NCI-H1694 (cell line): ENCODE measurements at regions not wholly inside any gene's neighbourhood (a gene's known extent, or its start where the extent isn't known, plus 50 kb on each side); places are given as distances from the start of the nearest gene placed in this dataset.
A peak's percentile ranks its signal among the peaks of the same experiment; 100 is the strongest.

ENCODE experiments used
- DNase-seq: peaks from one replicate; lab custom pipeline; 2025; lab: John Stamatoyannopoulos, UW

DNA sequence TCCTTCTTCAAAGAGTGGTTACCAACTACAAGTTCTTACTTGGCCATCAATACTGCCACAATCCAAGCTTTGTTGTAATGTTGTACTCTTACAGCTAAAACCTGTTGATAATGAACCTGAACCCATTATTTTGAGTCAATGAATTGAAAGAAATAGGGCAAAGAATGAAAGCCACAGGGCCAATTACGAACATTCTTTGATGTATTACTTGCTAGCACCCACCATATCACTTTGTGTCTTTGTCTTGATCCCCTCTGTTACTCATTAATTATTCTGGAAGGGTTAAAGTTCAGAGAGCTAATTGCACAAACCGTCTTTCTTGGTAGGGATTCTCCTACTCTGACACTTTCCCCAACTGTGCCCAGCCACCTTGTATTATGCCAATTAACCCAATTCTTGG lies 53.2 kb upstream of the TFEC start:
- DNase-seq: no peak

DNA sequence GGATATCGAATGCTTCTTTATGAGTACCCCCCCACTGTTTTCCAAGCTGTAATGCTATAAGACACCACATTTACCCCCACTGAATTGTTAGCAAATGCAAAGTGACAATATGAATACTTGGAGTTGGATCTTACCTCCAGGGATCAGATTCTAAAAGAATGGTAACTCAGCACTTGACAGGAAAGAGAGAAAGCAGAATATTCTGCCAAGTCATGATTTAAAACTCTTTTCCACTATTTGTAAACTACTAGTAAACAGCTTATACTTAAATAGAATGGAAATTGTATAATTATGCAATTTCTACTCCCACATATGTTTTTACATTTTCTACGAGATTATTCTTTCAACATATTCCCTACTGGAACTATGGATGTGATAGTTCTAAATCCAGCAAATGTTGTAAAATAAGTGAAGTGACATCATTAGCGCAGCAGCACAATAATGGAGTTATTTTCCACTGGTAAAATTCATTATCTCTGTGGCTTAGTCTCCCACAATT lies 56.0 kb upstream of the TFEC start:
- DNase-seq: no peak

DNA sequence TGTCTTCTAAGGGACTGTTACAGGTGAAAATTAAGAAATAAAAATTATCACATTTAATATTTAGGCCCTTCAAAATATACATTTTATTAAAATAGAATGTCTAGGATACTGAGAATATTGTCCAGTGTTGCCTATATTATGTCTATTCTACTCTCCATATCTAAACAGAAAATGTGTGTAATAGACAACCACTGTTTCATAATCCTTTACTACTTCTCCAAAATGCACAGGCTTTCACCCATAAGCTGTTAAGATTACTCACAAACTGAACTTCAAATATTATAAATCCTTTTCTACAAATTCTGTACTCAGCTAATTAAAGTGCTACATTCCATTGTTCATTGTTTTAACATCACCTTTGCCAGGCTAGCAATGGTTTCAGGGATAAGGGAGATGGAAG lies 56.7 kb upstream of the TFEC start:
- DNase-seq: no peak

DNA sequence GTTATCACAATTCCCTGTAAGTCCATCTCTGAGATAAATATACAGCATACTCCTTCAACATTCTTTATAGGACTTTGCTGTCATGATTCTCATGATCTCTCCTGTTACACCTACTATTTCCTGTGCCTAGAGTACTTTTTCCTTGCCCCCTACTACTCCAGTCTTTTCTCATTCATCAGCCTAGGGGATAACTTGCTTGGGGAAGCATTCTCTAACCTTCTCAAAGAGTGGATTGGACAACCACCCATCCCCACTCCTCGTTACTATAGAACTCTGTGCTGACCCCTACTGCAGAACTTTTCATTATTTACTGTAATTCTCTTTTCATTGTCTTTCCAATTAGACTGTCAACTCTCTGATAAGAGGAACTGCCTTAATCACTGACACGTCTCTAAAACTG lies 57.4 kb upstream of the TFEC start:
- no peak for DNase-seq

DNA sequence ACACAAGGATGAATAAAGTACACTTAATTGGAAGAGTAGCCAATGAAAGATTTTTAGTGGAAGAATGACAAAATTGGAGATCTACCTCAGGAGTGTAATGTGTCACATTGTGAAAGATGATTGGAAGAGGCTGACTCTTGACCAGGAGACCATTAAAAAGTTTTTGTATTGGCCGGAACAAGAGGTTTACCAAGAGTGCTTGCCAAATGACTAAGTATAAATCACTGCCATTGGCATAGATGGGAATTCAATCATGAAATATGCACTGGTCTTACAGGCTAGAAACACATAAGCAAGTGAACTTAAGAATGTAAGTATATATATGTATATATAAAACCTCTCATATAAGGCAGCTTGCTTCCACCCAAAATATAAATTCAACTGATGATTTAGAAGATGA lies 58.7 kb upstream of the TFEC start:
- DNase-seq: no peak

DNA sequence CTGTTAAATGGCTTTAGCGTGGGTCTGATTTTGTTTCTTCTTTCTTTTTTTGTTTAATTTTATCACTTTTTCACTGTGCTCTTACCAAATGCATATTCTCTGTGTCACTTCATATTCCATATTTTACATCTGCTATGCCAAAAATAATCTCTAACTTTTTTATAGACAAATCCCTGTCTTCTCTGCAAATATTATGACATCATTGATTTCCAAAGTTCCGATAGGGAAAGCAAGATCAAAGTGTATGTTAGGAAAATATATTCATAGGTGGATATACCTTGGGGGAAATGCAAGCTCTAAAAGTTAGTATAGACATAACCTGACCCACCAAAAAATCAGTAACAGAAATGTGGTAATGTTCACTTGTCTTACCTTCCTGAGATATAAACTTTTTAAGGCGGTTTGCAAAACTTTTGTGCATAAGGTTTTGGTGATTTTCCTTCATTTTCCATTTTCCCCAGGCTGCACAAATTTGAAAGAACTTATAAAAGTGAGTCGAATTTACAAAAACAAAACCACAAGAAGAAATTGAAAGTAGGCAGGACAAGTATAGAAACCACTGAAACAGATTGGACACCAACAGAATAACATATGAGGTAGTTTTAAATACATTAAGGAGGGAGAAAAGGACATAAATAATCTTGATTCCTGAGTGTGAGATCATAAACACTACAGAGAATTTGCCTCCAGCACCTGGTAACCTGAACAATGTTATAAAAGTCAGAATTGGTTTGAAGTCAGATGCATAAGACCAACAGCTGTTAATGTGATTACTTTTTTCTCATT lies 63.1 kb upstream of the TFEC start:
- no peak for DNase-seq

DNA sequence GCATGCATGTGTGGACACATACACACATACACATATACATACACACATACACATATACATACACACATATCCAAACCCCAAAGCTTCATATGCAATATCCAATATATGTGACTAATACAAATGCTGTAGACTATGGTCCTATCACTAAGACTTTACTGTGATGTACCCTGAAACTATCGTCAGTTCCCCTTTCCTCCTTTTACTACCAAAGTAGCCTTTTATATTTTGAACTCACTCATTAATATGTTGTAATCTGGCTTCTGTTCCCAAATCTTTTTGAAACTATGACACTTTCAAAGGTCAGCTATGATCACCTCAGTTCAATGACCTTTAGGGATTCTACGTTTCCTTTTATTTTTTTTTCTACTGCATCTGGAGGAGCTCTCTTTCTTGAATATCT lies 64.8 kb upstream of the TFEC start:
- DNase-seq: no peak

DNA sequence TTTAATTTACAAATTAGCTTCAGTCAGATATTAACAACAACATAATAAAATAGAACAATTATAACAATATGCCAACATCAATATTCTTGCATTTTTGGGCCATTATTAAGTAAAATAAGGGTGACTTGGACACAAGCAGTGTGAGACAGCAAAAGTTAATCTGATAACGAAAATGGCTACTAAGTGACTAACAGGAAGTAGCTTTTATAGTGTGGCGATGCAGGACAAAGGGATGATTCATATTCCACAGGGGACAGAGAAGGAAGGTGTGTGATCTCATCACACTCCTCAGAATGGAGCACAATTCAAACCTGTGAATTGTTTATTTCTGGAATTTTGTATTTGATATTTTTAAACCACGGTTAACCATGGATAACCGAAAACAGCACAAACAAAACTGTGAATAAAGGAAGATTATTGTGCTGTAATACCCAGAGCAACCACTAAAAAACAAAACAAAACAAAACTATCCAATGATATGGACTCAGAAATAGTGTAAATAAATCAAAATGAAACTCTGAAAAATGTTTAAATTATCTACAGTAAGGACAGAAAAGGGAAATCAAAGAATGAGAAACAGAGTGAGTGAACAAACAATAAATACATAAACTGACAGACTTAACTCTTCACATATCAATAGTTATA lies 66.9 kb upstream of the TFEC start:
- no peak for DNase-seq

DNA sequence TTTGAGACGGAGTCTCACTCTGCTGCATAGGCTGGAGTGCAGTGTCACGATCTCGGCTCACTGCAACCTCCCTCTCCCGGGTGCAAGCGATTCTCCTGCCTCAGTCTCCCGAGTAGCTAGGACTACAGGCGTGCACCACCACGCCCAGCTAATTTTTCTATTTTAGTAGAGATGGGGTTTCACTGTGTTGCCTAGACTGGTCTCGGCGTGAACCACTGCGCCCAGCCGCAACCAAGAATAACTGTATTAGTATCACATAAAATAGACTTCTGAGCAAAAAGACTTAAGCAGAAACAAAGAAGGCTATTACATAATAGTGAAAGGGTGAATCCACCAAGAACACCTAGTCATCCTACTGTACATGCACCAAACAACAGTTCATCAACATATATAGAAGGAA lies 67.6 kb upstream of the TFEC start:
- no peak for DNase-seq

DNA sequence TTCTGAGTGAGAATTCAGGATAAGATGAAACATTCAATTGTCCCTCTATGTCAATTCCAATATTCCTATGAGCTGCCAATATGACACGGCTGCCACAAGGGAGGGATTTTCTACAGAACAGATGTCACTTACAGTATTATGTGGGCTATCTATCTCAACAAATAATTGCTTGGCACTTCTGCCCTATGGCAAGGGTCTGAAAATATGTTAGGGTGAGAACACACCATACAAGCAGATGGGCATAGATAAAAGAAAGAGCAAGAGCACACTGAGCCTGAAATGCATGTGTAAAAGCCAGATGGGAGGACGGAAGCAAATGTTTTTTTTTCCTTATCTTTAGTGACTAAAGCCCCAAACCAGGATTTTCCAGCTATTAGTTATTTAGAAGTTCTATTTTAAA lies 70.1 kb upstream of the TFEC start:
- DNase-seq: peak; percentile 82

DNA sequence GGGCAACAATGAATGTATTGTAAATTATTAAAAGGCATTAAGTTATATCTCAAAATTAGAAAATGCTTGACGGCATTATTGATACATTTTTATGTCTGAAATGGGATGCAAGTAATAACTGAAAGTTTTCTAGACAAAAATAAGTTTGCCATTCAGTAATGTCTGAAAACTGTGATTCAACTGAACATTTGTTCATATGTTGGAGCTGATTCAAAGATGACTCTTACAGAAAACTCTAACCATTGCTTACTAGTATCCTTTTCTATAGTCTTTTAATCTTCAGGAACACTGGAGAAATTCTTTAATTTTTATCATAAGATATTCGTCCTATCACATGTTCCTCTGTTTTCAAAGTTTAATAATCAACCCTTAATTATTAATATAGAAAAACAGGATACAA lies 71.1 kb upstream of the TFEC start:
- DNase-seq: no peak

DNA sequence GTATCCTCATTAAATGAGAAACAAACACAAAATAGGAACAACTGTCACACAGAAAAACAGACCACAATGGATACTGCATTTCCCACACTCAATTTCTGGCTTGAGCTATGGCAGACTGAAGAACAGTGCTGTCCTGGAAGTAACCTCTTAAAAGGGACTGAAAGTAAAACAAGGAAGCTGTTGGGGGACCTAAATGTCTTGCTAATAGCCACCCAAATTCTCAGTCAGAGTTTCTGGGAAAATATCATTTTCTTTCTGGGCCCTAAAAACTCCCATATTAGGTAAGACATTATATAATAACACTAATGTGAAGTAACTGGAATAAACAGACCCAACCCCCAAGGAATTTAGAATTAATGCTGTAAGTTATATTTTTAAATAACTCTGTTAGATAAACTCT lies 80.9 kb upstream of the TFEC start:
- DNase-seq: no peak

DNA sequence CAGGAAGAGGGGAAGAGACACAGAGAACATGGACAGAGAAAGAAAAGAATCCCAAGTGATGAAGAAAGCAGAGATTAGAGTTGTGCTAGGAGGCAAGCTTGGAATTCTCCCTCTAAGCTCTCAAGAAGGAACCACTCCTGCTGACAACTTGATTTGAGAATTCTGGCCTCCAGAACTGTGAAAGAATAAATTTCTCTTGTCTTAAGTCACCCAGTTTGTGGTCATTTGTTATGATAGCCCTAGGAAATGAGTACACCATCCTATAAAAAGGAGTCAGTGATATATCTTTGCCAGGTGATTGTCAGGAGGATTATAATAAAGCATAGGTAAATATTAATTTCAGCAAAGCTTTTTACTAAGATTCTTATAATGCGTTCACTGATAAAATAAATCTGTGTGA lies 82.7 kb upstream of the TFEC start:
- no peak for DNase-seq

DNA sequence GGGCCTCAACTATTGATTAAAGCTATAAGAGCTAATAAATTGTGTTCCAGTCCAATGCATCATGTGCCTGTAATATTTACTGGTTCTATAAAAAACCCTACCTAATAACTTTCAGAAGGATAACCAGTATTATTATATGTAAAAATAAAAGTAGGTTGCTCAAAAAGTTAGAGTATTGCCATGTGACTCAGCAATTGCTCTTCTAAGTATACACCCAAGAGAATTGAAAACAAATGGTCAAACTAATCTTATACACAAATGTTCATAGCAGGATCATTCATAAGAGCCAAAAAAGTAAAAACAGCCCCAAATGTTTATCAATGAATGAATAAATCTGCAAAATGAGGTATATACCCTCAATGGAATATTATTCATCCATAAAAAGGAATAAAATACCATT lies 89.5 kb upstream of the TES start:
- no peak for DNase-seq

DNA sequence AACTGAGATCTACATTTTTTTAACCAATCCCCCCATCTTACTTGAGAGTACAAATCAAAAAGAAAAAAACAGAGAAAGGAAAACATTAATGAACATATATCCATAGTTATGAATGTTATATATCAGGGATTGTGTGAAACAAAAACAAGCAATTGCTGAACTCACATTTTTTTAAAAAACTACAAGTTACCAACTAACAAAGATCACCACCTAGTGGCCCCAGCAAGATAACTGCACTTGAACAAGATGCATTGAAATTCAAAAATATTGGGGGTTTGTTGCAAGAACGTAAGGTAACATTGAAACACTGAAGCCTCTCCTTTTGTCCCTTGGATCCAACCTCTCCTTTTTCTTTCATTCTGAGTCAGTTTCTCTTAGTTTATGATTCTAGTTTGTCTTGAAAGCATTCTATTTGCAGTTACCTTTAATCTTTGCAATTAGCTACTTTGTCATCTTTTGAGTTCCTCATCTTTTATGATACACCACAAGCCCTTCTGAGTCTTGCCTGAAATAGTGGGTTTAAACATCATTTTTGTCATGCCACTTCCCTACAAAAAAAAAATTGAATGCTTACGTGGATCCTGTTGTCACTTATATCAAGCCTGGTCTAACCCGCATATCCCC lies 87.3 kb upstream of the TES start:
- peak; percentile 17 for DNase-seq

DNA sequence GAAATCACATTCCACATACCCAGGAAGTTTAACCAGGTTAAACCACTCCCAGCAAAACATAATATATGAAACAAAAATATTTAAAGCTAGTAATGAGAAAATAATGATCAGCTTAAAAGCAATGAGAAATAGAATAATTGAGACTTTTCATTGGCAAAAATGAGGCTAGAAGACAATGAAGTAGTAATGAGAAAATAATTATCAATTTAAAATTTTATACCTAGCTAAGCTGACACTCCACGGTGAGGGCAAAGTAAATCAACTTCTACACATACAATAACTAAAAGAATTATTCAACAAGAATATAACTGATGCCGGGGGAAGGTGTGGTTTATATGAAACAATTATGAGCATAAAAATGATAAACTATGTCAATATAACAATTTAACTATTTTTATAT lies 82.2 kb upstream of the TES start:
- DNase-seq: no peak

DNA sequence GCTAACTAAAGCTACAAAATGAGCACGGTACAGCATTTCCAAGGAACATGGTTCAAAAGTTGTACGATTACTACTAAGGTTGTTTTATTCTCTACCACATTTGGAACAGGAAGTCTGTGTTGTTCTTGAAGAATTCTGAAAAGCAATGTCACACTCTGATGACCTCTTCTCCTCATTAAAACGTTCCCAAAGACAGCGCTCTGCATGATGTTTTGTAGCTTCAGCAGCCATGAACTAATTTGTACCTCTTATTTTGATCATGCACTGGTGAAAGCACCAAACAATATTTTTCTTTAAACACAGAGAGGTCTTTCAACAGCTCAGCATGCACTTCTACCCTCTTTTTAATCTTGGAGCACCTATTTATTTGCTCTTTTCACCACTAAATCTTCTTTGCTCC lies 75.0 kb upstream of the TES start:
- no peak for DNase-seq

DNA sequence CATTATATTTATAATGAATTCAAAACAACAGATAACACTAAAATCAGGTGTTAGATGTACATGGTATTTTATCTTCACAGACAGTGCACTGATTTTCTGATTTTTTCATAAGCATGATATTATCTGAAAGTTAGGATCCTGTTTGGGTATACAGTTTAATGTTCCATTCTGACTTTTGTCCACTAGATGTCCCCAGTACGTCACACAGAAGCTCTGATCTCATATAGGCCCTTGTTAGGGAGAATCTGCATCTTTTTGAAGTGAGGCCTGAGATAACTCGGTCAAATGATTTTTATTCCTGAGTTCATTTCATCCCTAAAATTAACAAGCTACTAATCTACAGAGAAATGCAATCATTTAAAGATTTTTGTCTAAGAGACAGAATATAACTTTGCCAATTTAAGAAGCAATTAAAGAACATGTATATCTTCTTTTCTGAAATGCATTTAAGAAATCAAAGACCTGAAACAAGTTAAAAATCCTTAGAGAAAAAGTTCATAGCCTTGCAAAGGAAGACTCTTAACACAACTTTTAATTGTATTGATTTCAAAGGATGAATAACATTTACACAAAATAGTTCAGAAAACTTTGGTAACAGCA lies 72.0 kb upstream of the TES start:
- DNase-seq: peak; percentile 60

DNA sequence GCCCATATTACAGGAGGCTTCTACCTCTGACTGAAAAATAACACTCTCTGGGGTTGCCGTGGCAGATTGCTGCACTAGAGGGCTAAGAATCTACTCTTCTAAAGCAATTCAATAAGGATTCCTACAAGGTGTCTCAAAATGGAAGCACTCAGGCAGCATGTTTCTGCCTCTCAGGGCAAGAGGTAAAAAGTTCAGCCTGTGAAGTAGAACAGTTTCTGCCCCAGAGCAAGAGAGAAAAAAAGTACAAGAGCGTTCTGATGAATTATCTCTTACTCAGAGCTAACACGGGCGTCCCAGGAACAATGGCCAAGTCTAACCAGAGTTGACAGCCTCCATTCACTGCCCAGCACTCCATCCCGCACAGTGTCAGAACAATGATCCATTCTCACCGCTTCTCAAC lies 71.3 kb upstream of the TES start:
- DNase-seq: no peak

DNA sequence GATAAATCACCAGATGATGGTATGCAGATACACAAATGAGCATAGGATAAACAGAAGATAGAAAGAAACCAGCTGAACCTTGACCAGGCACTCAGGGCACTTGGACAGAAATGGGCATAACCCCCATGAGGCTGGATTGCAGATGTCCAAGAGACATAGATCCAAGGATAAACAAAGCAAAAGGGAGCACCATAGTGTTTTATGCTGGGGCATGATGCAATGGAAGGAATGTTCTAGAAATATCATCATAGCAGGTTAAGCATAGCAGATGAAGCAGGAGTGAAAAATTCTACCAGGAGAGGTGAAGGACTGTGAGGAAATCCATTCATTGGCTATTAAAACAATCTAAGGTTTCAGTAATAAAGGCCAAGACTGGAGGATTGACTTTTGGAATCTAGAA lies 70.5 kb upstream of the TES start:
- DNase-seq: no peak

DNA sequence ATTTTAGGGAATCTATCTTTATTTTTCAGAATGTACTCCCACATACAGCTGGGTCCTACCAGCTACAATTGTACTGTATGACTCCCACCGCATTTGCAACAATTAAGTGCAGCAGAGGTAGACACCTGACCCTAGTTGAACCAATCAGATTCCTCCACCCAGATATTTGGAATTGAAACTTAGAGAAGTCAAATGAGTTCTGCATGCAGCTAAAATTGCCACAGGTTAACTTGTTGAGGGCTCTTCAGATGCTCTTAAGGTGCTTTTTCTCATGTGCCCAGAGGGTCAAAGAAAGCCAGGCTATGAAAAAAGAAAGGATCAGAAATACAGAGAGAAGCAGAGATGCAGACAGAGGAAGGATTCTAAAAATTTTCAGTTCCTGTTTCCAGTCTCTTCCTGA lies 68.0 kb upstream of the TES start:
- no peak for DNase-seq

DNA sequence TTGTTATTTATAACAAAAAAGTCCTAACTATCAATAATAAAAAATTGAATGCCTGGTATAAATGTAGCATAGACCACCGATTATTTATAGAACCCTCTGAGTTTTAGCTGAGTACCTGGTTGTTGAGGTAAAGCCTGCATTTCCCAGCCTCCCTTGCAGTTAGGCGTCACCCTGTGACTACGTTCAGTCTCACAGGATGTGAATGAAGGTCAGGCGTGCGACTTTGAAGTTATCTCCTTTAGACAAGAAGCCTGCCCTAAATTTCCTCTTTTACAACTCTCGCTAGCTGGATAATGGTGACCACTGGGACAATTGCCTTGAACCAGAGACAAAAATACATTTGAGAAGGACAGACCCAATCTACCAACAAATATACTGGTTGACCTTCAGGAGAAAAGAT lies 67.5 kb upstream of the TES start:
- no peak for DNase-seq

DNA sequence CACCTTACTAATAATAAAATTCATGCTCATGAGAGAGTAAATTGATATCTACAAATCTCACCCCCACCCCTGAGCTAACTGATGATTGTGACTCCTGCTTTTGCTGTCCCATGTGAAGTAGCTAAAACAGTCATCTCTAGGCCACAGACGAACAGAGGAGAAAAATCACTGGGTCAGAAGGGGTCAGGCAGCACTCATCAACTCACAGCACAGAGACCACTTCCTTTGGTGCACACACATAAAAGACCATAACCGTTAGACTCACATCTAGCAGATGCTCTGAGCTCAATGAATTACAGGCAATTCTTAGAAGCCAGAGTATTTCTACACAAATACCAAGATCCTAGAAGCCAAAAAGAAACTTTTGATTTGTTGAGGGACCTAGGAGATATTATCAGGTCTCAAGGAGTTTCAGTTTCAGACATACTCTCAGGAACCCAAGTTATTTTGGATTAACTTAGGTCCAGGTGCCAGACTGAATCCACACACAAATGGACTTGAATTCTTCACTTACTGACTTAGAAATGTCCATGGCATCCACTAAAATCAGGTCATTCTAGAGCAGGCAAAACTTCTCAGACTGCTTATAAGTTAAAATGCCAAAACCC lies 65.0 kb upstream of the TES start:
- no peak for DNase-seq
